Peyer's patch (tissue), 4 donors: ENCODE measurements at regions not wholly inside any gene's neighbourhood (a gene's known extent, or its start where the extent isn't known, plus 50 kb on each side); places are given as distances from the start of the nearest gene placed in this dataset.

Experiments used
- DNase-seq, 3 donors: peaks; one replicate each; pipeline ENCODE4 v3.0.0-alpha.2; 2017 to 2019
- H3K27ac ChIP-seq, 4 donors: fragments of 200-600 bp; sonication (generic); one replicate each; pipeline ENCODE4 v1.5.1; 2016 to 2019
- H3K27me3 ChIP-seq, 2 donors: fragments of 200-600 bp; sonication (generic); one replicate each; pipeline ENCODE4 v1.5.1; 2019
- H3K36me3 ChIP-seq, 3 donors: fragments of 200-600 bp; sonication (generic); one replicate each; pipeline ENCODE4 v1.5.1; 2016 to 2019
- H3K4me1 ChIP-seq, 4 donors: fragments of 200-600 bp; sonication (generic); one replicate each; pipeline ENCODE4 v1.5.1; 2016 to 2019
- H3K4me3 ChIP-seq, 4 donors: fragments of 200-600 bp; sonication (generic); 1 replicate in 3 of 4; 2 replicates in 1 of 4; pipeline ENCODE4 v1.5.1; 2016 to 2019; ENCODE audit warnings: mild to moderate bottlenecking in 1 of 4
- H3K9me3 ChIP-seq, 4 donors: fragments of 200-600 bp; sonication (generic); one replicate each; pipeline ENCODE4 v1.5.1; 2016 to 2019; ENCODE audit warnings: mild to moderate bottlenecking in 1 of 4
- CTCF ChIP-seq, 6 experiments: fragments of 450-650 bp in 4 of 6; fragments of 200-600 bp in 2 of 6; sonication (generic) in 1 of 6; IDR thresholded peaks; one replicate each; pipeline ENCODE4 v1.5.1; 2017 to 2019; ENCODE audit warnings: antibody characterized with exemption in 6 of 6, mild to moderate bottlenecking in 3 of 6, moderate library complexity in 1 of 6
- POLR2A ChIP-seq, 2 donors: fragments of 450-650 bp; IDR thresholded peaks; one replicate each; pipeline ENCODE4 v1.5.1; 2017; ENCODE audit warnings: antibody characterized with exemption in 2 of 2, mild to moderate bottlenecking in 2 of 2, moderate library complexity in 2 of 2

GRCh38 chr2:5410991-5411700 is 281.0 kb upstream of the SOX11 start:
- no peaks in the 10 kb centered on the region for H3K9me3 ChIP-seq
- H3K36me3 ChIP-seq, result no peaks in the 10 kb centered on the region
- no peak for DNase-seq
- no peaks in the 10 kb centered on the region for H3K4me1 ChIP-seq
- H3K4me3 ChIP-seq, result no peak overlapping the region
- TF ChIP-seq POLR2A (IDR thresholded peaks at IDR 0.05) (no peak), CTCF (IDR thresholded peaks at IDR 0.05) (no peak)
- H3K27ac ChIP-seq, result no peak overlapping the region
- H3K27me3 ChIP-seq, result no peaks in the 10 kb centered on the region

- Histone ChIP-seq H3K27ac (no peak overlapping the region), H3K4me3 (no peak overlapping the region), H3K4me1 (no peaks in the 10 kb centered on the region), H3K27me3 (no peaks in the 10 kb centered on the region), H3K36me3 (no peaks in the 10 kb centered on the region), H3K9me3 (no peaks in the 10 kb centered on the region)
- no peak for DNase-seq
- no peak for TF ChIP-seq CTCF (IDR thresholded peaks at IDR 0.05)
- no peak for TF ChIP-seq POLR2A (IDR thresholded peaks at IDR 0.05)
Measured at GRCh38 chr2:5412001-5412400, 280.2 kb upstream of the SOX11 start.

- Histone ChIP-seq H3K9me3 (peaks cover 0 to 3% (median 0%) of the 10 kb centered on the region in 4 donors), H3K27me3 (no peaks in the 10 kb centered on the region), H3K36me3 (no peaks in the 10 kb centered on the region), H3K4me3 (no peak overlapping the region), H3K4me1 (no peaks in the 10 kb centered on the region), H3K27ac (no peak overlapping the region)
- no peak for TF ChIP-seq CTCF (IDR thresholded peaks at IDR 0.05)
- no peak for TF ChIP-seq POLR2A (IDR thresholded peaks at IDR 0.05)
- DNase-seq, result no peak
Measured at GRCh38 chr2:5433855-5434254, 258.3 kb upstream of the SOX11 start.

GRCh38 chr2:5437375-5437774 is 254.8 kb upstream of the SOX11 start:
- no peaks in the 10 kb centered on the region for H3K27me3 ChIP-seq
- no peaks in the 10 kb centered on the region for H3K4me1 ChIP-seq
- DNase-seq, result no peak
- TF ChIP-seq POLR2A (IDR thresholded peaks at IDR 0.05), result no peak
- no peak overlapping the region for H3K4me3 ChIP-seq
- no peaks in the 10 kb centered on the region for H3K36me3 ChIP-seq
- no peak overlapping the region for H3K27ac ChIP-seq
- H3K9me3 ChIP-seq, result peaks cover 0 to 3% (median 0%) of the 10 kb centered on the region in 4 donors

GRCh38 chr2:5440174-5440573 is 252.0 kb upstream of the SOX11 start:
- no peak for DNase-seq
- Histone ChIP-seq H3K4me1 (no peaks in the 10 kb centered on the region), H3K36me3 (no peaks in the 10 kb centered on the region), H3K9me3 (peaks cover 0 to 3% (median 0%) of the 10 kb centered on the region in 4 donors), H3K27ac (no peak overlapping the region), H3K27me3 (no peaks in the 10 kb centered on the region), H3K4me3 (no peak overlapping the region)
- TF ChIP-seq POLR2A (IDR thresholded peaks at IDR 0.05), result no peak
- no peak for TF ChIP-seq CTCF (IDR thresholded peaks at IDR 0.05)

- Histone ChIP-seq H3K4me3 (no peak overlapping the region), H3K27me3 (no peaks in the 10 kb centered on the region), H3K4me1 (no peaks in the 10 kb centered on the region), H3K27ac (no peak overlapping the region), H3K36me3 (no peaks in the 10 kb centered on the region), H3K9me3 (no peaks in the 10 kb centered on the region)
- TF ChIP-seq POLR2A (IDR thresholded peaks at IDR 0.05) (no peak), CTCF (IDR thresholded peaks at IDR 0.05) (no peak)
- no peak for DNase-seq
Measured at GRCh38 chr2:5442736-5443135, 249.4 kb upstream of the SOX11 start.
